ENCODE measurements at regions not wholly inside any gene's neighbourhood (a gene's known extent, or its start where the extent isn't known, plus 50 kb on each side); places are given as distances from the start of the nearest gene placed in this dataset.
"Not testable (repeated sequence)": the region's sequence is repeated elsewhere in the genome, so short reads cannot be mapped to it uniquely, and the experiment has no call there.

DNA sequence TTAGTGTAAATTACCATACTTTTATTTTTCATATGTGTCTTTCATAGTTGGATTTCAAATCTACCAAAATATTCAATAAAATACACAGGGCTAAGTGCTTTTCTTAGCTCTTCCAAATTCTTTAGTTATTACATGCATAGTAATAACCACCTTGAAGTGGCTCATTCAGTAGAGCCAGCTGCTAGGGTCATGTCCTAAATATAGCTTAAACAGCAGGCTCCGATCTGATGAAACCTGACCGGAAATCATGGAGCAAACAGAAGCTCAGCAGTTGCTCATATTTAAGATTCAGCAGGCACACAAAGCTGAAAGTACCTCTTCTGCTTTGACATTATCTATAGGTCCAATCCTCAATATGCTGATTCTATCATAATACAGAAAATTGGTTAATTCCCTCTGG lies 1470.4 kb downstream of the ADGRL3 start:
- DNase-seq (ENCODE audit: low spot score), result no peak

DNA sequence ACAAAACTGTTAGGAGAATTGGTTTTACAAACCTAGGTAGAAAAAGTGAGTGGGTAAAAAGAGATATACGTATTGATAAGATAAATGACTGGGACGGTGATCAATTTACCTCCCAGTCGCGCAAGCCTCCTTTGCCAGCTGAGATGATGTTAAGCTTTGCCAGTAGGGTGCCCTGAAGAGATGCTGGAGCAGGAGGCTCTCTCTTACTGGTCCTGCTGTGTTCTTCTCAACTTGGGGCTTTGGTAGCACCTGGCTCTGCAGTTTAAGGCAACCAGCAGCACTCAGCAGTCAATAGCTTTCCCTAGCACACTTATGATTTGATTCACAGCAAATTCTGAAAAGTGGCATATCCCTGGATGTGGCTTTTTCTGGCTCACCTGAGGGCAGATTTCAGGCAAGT lies 1461.7 kb downstream of the ADGRL3 start:
- no peak for DNase-seq (ENCODE audit: low spot score)

DNA sequence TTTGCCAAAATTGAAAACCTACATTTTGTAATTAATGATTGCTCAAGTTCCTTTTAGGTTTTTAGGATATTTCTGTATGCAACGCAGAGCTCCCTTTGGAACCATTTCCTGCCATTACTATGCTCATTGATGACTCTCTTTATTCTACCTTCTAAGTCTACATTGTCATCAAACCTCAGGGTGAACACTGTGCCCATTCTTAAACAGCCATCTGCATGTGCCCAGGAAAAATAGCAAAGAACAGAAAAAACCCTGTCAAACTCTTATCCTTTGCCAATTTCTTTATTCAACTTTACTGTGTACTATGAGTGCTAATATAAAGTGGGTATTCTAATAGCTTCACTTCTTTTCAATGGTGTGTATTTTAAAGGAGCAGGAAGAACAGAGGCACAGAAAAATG lies 1455.9 kb downstream of the ADGRL3 start:
- no peak for DNase-seq (ENCODE audit: low spot score)

DNA sequence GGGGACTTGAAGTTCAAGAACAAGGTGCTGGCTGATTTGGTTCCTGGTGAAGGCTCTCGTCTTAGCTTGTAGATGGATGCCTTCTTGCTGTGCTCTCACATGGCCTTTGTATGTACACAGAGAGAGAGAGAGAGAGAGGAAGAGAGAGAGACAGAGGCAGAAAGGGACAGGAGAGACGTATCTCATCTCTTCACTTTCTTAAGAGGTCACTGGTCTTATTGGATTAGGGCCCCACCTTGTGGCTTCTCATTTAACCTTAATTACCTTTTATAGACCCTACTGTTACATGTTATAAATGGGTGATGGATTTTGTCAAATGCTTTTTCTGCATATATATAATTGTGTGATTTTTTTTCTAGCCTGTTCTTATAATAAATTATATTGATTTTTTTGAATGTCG lies 1444.2 kb downstream of the ADGRL3 start:
- DNase-seq (ENCODE audit: low spot score), result no peak

DNA sequence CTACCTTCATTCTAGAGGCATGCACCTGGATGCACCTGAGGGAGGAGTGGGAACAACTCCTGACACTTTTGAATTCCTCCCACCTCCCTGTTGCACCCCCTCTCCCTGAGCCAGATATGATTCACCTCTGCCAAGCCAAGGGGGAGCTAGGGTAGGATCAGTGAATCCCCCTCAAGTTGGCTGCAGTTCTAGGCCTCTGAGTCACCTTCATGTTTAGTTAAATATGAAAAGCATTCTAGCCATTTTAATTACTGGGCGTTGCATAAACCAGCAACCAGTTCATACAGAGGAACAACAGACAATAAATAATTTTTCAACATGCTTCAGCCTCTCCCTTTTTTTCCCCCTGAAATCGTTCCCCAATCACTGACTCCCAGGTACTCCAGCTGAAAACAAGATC lies 1440.2 kb downstream of the ADGRL3 start:
- no peak for DNase-seq (ENCODE audit: low spot score)

DNA sequence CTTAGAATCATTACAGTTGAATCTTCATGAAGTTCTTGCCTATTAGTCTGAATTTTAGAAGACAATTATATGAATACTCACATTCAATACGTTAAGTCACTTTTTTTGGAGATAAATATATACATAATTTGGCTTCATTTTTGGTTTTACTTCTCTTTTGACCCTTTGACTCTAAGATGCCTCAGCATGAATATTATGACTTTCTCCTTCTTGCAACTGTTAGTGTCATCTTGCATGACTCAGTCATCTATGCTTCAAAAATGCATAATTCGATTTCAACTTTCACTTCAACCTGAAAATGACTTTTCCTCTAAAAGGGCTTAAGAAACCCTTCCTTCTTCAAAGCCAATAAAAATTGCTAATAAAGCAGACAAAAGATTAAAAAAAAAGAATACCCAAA lies 1427.5 kb downstream of the ADGRL3 start:
- DNase-seq (ENCODE audit: low spot score), result no peak

DNA sequence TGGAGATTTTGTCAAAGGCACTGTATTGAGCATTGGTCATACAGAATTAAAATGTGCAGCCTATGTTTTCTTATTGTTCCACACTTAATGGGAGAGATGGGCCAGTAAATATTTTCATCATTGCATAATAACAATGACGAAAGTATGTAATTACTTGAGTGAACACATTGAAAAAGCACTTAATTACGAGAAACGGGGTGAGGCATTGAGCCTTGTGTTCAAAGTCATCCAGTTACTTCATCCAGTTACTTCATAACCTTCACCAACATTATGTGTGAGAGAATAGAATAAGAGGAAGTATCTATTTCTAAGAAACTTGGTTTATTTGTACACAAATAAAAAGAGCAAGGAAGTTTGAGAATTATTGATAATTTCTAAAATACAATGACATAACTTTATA lies 1427.0 kb downstream of the ADGRL3 start:
- no peak for DNase-seq (ENCODE audit: low spot score)

DNA sequence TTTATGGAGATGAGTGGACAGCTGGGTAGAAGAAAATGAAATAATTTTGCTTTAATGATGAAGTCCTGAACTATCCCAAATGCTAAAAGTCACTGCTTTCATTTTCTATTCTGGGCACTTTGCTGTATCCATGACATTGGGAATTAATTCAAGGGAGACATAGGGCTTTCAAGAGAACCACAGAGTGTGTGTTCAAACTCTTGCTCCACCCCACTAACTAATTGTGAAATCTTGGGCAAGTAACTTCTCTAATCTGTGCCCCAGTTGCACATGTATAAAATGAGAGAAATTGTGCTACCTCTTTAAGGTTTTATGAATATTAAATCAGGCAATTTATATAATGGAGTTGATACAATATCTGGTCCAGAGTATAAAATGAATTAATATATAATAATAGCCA lies 1422.0 kb downstream of the ADGRL3 start:
- DNase-seq (ENCODE audit: low spot score), result no peak

DNA sequence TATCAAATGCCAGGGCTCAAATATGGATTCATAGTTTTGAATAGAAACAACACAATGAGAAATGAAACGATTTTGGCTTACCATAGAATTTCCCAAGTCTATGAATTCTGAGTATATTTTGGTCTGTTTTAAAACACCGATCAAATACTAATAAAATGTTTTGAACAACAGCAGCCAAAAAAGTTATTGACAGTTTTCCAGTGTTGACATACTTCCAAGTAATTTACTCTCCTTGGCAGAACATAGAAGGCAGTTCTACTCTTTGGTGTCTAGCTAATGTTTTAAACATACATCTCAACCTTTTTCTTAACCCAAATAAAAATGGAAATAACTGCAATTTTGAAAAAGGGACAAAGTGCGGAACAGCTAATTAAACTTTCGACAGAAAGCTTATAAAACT lies 1419.8 kb downstream of the ADGRL3 start:
- no peak for DNase-seq (ENCODE audit: low spot score)

DNA sequence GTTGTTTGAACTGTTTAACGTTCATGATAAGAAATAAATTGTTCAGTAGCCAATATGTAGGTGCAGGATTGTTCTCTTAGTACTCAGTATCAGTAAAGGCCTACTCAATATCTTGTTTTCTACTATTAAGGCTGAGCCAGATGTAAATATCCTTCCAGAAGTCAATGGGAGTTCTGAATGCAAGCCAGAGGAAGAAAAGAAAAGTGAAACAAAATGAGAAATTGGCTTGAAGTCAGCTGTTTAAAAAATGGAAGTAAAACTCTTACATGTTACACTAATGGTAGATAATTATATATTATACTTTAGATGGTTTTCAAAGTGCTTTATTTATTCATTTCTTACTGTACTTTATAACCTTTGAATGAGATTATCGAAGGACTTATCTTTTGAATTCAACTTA lies 1417.9 kb downstream of the ADGRL3 start:
- no peak for DNase-seq (ENCODE audit: low spot score)

DNA sequence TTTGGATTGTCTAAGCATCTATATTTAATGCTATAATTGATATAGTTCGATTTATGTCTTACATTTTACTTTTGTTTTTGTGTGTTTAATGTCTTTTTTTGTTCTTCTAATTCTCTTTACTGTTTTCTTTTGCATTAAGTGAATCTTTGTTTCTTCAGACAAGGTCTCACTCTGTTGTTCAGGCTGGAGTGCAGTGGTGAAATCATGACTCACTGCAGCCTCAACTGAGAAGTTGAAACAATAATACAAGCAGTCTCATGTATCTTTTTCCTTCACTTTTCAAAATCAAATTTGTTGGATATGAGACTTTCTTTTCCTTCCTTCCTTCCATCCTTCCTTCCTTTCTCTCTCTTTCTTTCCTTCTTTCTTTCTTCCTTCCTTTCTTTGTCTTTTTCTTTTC lies 1401.6 kb downstream of the ADGRL3 start:
- DNase-seq (ENCODE audit: low spot score), result no peak

DNA sequence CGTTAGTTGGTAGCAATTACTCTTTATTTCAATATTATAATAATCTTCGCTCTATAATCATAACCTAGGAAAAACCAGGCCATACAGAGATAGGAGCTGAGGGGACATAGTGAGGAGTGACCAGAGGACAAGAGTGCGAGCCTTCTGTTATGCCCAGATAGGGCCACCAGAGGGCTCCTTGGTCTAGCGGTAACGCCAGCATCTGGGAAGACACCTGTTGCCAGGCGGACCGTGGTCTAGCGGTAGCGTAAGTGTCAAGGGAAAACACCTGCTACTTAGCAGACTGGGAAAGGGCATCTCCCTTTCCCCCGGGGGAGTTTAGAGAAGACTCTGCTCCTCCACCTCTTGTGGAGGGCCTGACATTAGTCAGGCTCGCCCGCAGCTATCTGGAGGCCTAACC lies 1395.1 kb downstream of the ADGRL3 start:
- not testable (repeated sequence) for DNase-seq (ENCODE audit: low spot score)

DNA sequence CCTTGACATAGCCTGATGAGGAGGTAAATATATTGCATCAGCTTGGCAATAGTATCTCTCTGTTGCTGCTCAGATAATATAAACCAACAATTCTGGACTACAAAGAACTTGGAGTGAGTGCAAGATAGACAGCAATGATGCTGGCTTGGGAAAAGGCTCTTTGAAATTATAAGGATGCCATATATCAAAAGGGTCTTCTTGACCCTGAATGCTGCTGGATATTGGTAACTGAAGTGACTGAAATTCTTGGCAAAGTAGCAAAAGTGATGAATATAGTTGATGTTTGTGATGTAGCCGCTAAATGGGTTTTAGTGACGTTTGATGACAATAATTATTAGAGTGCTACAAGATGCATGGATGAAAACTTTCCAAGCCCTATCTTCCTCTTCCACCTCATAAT lies 1391.6 kb downstream of the ADGRL3 start:
- no peak for DNase-seq (ENCODE audit: low spot score)

DNA sequence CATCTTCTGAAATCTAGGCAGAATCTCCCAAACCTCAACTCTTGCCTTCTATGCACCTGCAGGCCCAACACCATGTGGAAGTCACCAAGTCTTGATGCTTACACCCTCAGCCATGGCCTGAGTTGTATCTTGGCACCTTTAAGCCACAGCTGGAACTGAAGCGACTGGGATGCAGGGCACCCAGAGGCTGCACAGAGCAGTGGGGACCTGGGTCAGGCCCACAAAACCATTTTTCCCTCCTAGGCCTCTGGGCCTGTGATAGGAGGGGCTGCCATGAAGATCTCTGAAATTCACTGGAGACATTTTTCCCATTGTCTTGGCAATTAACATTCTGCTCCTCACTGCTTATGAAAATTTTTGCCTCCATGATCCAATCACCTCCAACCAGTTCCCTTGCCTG lies 1388.5 kb downstream of the ADGRL3 start:
- DNase-seq (ENCODE audit: low spot score), result no peak

DNA sequence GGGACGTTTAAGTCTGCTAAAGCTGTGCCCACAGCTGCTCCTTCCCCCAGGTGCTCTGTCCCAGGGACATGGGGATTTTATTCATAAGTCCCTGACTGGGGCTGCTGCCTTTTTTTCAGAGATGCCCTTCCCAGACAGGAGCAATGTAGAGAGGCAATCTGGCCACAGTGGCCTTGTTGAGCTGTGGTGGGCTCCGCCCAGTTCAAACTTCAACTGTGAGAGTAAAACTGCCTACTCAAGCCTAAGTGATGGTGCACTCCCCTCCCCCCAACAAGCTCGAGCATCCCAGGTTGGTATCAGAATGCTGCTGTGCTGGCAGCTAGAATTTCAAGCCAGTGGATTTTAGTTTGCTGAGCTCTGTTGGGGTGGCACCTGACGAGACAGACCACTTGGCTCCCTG lies 1371.4 kb downstream of the ADGRL3 start:
- no peak for DNase-seq (ENCODE audit: low spot score)

DNA sequence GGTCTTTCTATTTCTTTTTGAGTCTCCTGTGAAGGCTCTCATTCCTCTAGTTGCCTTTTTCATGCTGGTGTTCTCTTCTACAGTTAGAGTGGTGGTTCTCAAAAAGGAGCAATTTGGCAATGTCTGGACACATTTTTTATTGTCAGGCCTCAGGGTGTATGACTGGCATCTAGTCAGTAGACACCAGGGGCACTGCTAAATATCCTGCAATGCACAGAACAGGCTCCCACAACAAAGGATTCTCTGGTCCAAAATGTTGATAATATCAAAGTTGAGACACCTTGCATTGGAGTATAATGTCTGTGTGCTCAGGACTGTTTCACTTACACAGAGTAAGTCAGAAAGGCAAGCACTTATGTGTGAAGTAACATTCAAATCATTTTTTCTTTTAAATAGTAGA lies 1360.7 kb downstream of the ADGRL3 start:
- no peak for DNase-seq (ENCODE audit: low spot score)

DNA sequence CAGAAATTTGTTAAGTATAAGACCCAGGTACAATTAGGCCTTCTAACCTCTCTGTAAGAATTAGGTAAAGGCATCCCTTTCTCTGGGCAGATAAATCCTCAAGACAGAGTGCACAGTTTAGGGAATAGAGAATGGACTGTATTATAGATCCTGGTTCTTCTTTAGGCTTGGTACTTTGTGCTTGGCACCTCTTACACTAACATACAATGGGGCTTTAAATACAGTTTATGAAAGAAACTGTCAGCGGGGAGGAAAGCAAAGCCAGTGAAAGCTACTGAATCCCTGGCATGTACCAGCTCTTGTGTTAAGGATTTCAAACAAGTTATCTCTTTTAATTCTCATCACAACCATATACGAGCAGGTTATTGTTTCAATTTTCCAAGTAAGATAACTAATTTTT lies 1350.0 kb downstream of the ADGRL3 start:
- no peak for DNase-seq (ENCODE audit: low spot score)

DNA sequence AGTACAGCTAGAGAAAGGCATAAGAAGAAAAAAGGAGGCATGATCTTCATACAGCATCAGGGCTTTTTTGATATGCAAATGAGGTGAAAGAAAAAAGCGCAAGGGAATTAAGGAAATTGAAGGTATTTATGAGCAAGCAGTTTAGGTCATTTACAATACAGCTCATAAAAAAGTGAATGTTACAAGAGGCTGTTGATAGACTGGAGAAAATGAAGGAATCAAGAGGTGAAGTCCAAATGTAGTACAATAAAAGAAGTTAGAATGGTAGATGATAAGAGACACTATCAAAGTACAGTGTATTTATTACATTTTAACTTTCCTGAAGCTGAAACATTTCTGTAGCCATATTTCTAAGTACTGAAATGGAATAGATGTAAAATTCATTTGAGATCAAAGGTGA lies 1349.5 kb downstream of the ADGRL3 start:
- DNase-seq (ENCODE audit: low spot score), result no peak

DNA sequence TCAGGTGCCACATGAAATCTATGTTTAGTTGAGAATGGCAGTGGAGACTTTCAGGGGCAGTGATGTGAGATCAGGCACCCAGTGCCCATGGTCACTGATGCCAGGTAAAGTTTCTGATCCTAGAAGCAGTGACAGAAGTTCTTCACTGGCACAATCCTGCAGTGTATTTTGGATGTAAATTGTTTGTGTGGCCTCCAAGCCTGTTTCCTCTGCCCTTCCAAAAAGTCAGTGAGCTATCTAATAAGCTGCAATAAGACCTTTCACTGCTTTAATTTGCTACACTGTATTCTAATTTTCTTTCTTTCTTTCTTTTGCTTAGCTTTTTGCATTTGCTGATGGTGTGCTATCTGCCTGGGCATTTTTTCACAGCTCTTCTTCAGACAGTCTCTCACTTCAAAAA lies 1348.6 kb downstream of the ADGRL3 start:
- DNase-seq (ENCODE audit: low spot score), result no peak

DNA sequence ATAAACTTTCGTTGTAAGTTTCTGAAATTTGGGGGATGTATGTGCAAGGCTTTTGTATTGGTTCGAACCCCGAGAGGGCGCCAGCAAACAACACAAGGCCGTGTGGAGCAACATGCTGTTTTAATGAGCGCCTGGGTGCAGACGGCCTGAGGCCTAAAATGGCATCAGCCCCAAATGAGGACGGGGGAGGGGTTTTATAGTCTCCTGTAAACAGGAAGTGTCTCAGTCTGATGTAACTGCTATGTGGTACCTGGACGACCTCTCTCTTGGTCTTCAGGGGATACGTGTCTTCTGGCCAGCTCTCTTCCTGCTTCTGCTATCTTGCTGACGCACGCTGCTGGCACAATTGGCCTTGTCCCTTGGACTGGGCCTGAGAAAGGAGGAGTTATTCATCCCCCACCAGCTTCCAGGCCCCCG lies 1348.0 kb downstream of the ADGRL3 start:
- no peak for DNase-seq (ENCODE audit: low spot score)

DNA sequence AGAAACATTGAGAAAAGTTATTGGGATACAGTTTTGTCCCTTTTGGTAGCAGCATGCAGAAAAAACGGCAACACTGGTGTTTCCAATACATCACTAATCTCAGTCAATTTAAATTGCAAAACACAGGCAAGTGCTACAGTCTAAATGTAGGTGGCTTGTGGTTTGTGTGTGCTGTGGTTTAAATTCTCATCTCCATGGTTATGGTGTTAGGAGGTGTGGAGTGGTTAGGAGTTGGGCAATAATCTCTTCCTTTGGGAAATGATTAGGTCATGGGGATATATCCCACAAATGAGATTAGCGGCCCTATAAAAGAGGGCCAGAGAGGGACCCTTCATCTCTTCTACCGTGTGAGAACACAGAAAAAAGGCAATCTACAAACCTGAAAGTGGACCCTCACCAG lies 1344.3 kb downstream of the ADGRL3 start:
- no peak for DNase-seq (ENCODE audit: low spot score)

DNA sequence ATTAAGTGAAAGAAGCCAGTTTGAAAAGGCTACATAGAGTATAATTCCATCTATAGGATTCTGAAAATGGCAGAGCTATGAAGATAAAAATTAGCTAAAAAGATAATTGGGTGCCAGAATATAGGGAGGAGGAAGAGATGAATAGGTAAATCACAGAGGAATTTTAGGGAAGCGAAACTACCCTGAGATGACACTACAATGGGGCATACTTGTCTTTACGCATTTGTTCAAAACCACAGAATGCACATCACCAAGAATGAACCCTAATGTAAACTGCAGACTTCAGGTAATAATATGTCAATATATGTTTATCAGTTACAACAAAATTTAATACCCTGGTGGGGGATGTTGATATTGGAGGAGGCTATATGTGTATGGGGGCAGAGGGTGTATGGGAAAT lies 1342.9 kb downstream of the ADGRL3 start:
- DNase-seq (ENCODE audit: low spot score), result no peak

DNA sequence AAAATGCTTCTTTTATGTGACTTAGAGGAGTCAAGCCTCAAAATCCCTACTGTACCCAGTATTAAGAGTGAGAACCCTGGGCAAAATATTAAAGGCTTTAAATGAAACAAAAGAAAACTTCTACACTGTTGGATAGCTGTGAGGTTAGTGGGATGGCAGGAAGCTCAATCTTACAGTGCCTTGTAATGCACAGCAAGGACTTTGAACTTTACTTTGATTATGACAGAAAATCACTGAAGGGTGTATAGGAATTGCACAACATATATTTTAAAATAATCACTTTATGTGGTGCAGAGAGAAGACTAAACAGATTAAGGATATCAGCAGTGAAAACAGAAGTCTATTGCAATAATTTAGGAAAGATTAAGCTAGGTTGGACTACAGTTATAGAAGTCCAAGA lies 1333.4 kb downstream of the ADGRL3 start:
- no peak for DNase-seq (ENCODE audit: low spot score)

DNA sequence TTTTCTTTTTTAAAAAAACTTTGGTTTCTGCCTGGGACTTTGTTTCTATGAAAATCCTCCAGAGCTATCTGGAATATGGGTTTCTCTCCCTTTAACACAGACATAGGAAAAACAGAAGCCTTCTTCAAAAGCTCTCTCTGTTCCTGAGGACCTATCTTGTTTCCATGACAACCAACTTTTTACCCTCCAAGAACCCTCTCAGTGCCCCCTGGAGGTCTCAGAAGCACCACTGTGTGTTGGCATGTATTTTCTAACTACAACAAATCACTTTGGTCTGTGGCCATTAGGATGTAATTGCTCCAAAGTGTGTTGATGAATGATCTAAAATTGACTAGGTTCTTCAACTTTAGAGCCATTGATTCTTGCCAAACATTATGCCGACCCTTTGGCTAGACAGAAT lies 1331.6 kb downstream of the ADGRL3 start:
- no peak for DNase-seq (ENCODE audit: low spot score)

DNA sequence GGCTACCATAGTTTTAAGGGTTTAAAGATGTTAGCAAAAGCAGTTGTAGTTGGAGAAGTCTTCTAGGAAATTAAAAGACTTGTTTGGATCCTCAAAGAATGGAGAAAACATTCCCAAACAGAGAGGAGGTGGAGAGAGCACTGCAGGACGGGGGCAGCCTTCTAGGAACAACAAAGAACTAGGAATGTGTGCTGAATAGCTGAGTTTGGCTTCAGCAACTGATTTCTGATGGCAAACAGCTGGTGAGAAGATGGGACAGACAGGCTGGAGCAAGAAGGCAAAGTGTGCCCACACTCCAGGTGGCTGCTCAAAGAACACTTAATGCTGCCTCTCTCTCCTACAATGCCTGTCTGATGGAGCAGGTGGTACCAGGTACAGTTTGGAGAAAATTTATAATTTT lies 1331.1 kb downstream of the ADGRL3 start:
- DNase-seq (ENCODE audit: low spot score), result no peak
